Upper lobe of left lung (tissue), 4 donors: ENCODE measurements at regions not wholly inside any gene's neighbourhood (a gene's known extent, or its start where the extent isn't known, plus 50 kb on each side); places are given as distances from the start of the nearest gene placed in this dataset.

Source experiments
- EP300 ChIP-seq, 4 donors: sonication (generic); formaldehyde crosslinking; IDR thresholded peaks; one replicate each; pipeline ENCODE4 v1.5.1; 2017; ENCODE audit warnings: antibody characterized with exemption in 4 of 4, control low read depth in 2 of 4
- POLR2A ChIP-seq, 4 donors: fragments of 450-650 bp; IDR thresholded peaks; one replicate each; pipeline ENCODE4 v1.5.1; 2016 to 2017; ENCODE audit warnings: antibody characterized with exemption in 4 of 4, mild to moderate bottlenecking in 2 of 4
- POLR2AphosphoS5 ChIP-seq, 2 donors: sonication (generic); formaldehyde crosslinking; IDR thresholded peaks; one replicate each; pipeline ENCODE4 v1.5.1; 2017; ENCODE audit warnings: antibody characterized with exemption in 2 of 2
- TF ChIP-seq, protein P1 (sequence below), 6 experiments: fragments of 450-650 bp in 4 of 6; fragments of 200-600 bp in 2 of 6; sonication (generic) in 2 of 6; IDR thresholded peaks; one replicate each; pipeline ENCODE4 v1.5.1; 2016 to 2019; ENCODE audit warnings: antibody characterized with exemption in 6 of 6

DNA sequence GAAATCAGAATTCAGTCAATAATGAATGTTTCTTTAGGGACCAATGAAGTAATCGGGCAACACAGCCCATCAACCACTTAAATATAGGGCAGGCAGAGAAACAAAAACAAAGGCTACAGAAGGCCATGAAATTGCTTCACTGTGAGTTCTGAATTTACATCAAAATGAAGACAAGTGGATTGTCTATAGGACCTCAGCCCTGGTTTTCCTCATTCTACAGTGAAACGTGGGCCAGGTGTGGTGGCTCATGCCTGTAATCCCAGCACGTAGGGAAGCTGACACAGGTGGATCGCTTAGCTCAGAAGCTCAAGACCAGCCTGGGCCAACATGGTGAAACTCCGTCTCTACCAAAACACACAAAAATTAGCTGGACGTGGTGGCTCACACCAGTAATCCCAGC lies 416.0 kb downstream of the KLF12 start:
- TF ChIP-seq POLR2AphosphoS5 (IDR thresholded peaks at IDR 0.05) = no peak
- TF ChIP-seq, protein P1, sequence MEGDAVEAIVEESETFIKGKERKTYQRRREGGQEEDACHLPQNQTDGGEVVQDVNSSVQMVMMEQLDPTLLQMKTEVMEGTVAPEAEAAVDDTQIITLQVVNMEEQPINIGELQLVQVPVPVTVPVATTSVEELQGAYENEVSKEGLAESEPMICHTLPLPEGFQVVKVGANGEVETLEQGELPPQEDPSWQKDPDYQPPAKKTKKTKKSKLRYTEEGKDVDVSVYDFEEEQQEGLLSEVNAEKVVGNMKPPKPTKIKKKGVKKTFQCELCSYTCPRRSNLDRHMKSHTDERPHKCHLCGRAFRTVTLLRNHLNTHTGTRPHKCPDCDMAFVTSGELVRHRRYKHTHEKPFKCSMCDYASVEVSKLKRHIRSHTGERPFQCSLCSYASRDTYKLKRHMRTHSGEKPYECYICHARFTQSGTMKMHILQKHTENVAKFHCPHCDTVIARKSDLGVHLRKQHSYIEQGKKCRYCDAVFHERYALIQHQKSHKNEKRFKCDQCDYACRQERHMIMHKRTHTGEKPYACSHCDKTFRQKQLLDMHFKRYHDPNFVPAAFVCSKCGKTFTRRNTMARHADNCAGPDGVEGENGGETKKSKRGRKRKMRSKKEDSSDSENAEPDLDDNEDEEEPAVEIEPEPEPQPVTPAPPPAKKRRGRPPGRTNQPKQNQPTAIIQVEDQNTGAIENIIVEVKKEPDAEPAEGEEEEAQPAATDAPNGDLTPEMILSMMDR (IDR thresholded peaks at IDR 0.05) = no peak
- no peak for TF ChIP-seq POLR2A (IDR thresholded peaks at IDR 0.05)
- TF ChIP-seq EP300 (IDR thresholded peaks at IDR 0.05) = no peak
